Prostate gland (tissue), 1 donor: ENCODE measurements at regions not wholly inside any gene's neighbourhood (a gene's known extent, or its start where the extent isn't known, plus 50 kb on each side); places are given as distances from the start of the nearest gene placed in this dataset.

ENCODE experiments used
- POLR2A ChIP-seq: fragments of 450-650 bp; IDR thresholded peaks from one replicate; pipeline ENCODE4 v1.6.1; 2016; ENCODE audit warnings: antibody characterized with exemption, mild to moderate bottlenecking
- POLR2AphosphoS5 ChIP-seq: sonication (generic); formaldehyde crosslinking; IDR thresholded peaks from one replicate; pipeline ENCODE4 v1.6.1; 2017; ENCODE audit warnings: antibody characterized with exemption

- TF ChIP-seq POLR2AphosphoS5, result no peak
- no peak for TF ChIP-seq POLR2A
Measured at GRCh38 chr5:164650427-164650826, 1145.0 kb downstream of the MAT2B start.
